GM18907 (cell line): ENCODE measurements at regions not wholly inside any gene's neighbourhood (a gene's known extent, or its start where the extent isn't known, plus 50 kb on each side); places are given as distances from the start of the nearest gene placed in this dataset.

Source experiments
- ATAC-seq: cut with Tn5 transposase; IDR thresholded peaks from one replicate; pipeline ENCODE4 v1.9.1; 2021; ENCODE audit warnings: mild to moderate bottlenecking, moderate library complexity; ENCODE audit not compliant: unreplicated experiment

GRCh38 chr18:22542406-22542835, 124.7 kb upstream of the CTAGE1 start:
- ATAC-seq = no peak

- ATAC-seq = no peak
Measured at GRCh38 chr18:22543769-22544168, 126.1 kb upstream of the CTAGE1 start.

- ATAC-seq = no peak
Measured at GRCh38 chr18:22544626-22545025, 126.9 kb upstream of the CTAGE1 start.

GRCh38 chr18:22545066-22545760, 127.5 kb upstream of the CTAGE1 start:
- ATAC-seq = no peak

GRCh38 chr18:22546905-22547570, 129.3 kb upstream of the CTAGE1 start:
- ATAC-seq = no peak

GRCh38 chr18:22547807-22548561, 130.3 kb upstream of the CTAGE1 start:
- ATAC-seq = no peak

GRCh38 chr18:22549260-22549937, 131.7 kb upstream of the CTAGE1 start:
- ATAC-seq = no peak

- ATAC-seq = no peak
Measured at GRCh38 chr18:22550366-22550765, 132.7 kb upstream of the CTAGE1 start.

- no peak for ATAC-seq
Measured at GRCh38 chr18:22550861-22551260, 133.1 kb upstream of the CTAGE1 start.

- no peak for ATAC-seq
Measured at GRCh38 chr18:22551536-22552151, 133.9 kb upstream of the CTAGE1 start.

- ATAC-seq = no peak
Measured at GRCh38 chr18:22552254-22552653, 134.5 kb upstream of the CTAGE1 start.

- no peak for ATAC-seq
Measured at GRCh38 chr18:22552899-22553460, 135.3 kb upstream of the CTAGE1 start.

GRCh38 chr18:22556222-22557167, 138.8 kb upstream of the CTAGE1 start:
- ATAC-seq = no peak

- ATAC-seq = no peak
Measured at GRCh38 chr18:22557168-22557941, 139.6 kb upstream of the CTAGE1 start.

- no peak for ATAC-seq
Measured at GRCh38 chr18:22558945-22559385, 141.2 kb upstream of the CTAGE1 start.

- ATAC-seq = no peak
Measured at GRCh38 chr18:22559414-22560274, 141.9 kb upstream of the CTAGE1 start.

GRCh38 chr18:22560275-22560610, 142.5 kb upstream of the CTAGE1 start:
- ATAC-seq = no peak

- ATAC-seq = no peak
Measured at GRCh38 chr18:22560797-22561196, 143.1 kb upstream of the CTAGE1 start.
